Activated CD4-positive, alpha-beta T cell treated with anti-CD3 and anti-CD28 coated beads, Interleukin-2, amount 50 U/mL, for 1 hour (primary cell): ENCODE measurements at regions not wholly inside any gene's neighbourhood (a gene's known extent, or its start where the extent isn't known, plus 50 kb on each side); places are given as distances from the start of the nearest gene placed in this dataset.
"Not testable (repeated sequence)": the region's sequence is repeated elsewhere in the genome, so short reads cannot be mapped to it uniquely, and the experiment has no call there.

Experiments
- DNase-seq: peaks from one replicate; pipeline ENCODE4 v3.0.0-alpha.2; 2020

- DNase-seq = no peak
These were observed 151.0 kb upstream of the RAB4A start for GRCh38 chr1:229119876-229120275.

- no peak for DNase-seq
These were observed 149.0 kb upstream of the RAB4A start for GRCh38 chr1:229121845-229122436.

- no peak for DNase-seq
These were observed 148.3 kb upstream of the RAB4A start for GRCh38 chr1:229122606-229123005.

GRCh38 chr1:229124116-229124515, 146.8 kb upstream of the RAB4A start:
- no peak for DNase-seq

- DNase-seq = no peak
These were observed 146.3 kb upstream of the RAB4A start for GRCh38 chr1:229124520-229125124.

GRCh38 chr1:229127301-229127700, 143.6 kb upstream of the RAB4A start:
- no peak for DNase-seq

GRCh38 chr1:229128066-229128608, 142.8 kb upstream of the RAB4A start:
- no peak for DNase-seq

- DNase-seq = no peak
These were observed 141.4 kb upstream of the RAB4A start for GRCh38 chr1:229129301-229130027.

GRCh38 chr1:229130028-229130668, 140.8 kb upstream of the RAB4A start:
- DNase-seq = no peak

GRCh38 chr1:229131243-229132105, 139.4 kb upstream of the RAB4A start:
- DNase-seq = no peak

GRCh38 chr1:229132106-229132443, 138.8 kb upstream of the RAB4A start:
- no peak for DNase-seq

GRCh38 chr1:229132706-229133105, 138.2 kb upstream of the RAB4A start:
- no peak for DNase-seq

GRCh38 chr1:229133151-229133550, 137.8 kb upstream of the RAB4A start:
- DNase-seq = no peak

GRCh38 chr1:229133811-229134210, 137.1 kb upstream of the RAB4A start:
- DNase-seq = no peak

- not testable (repeated sequence) for DNase-seq
These were observed 136.3 kb upstream of the RAB4A start for GRCh38 chr1:229134381-229135217.

- DNase-seq = no peak
These were observed 135.1 kb upstream of the RAB4A start for GRCh38 chr1:229135773-229136172.

- no peak for DNase-seq
These were observed 134.1 kb upstream of the RAB4A start for GRCh38 chr1:229136822-229137221.

- DNase-seq = no peak
These were observed 133.6 kb upstream of the RAB4A start for GRCh38 chr1:229137271-229137670.

- DNase-seq = no peak
These were observed 132.9 kb upstream of the RAB4A start for GRCh38 chr1:229138058-229138457.

GRCh38 chr1:229139331-229140118, 131.4 kb upstream of the RAB4A start:
- no peak for DNase-seq

- DNase-seq = no peak
These were observed 130.9 kb upstream of the RAB4A start for GRCh38 chr1:229140119-229140396.
